Smooth muscle cell (in vitro differentiated cells): ENCODE measurements at regions not wholly inside any gene's neighbourhood (a gene's known extent, or its start where the extent isn't known, plus 50 kb on each side); places are given as distances from the start of the nearest gene placed in this dataset.

Experiments
- DNase-seq: peaks from one replicate; lab custom pipeline; 2025; ENCODE audit not compliant: unreplicated experiment; lab: John Stamatoyannopoulos, UW
- H2AFZ ChIP-seq: fragments of 200-600 bp; sonication (generic); 2 replicates; pipeline ENCODE4 v1.6.0; 2016; ENCODE audit warnings: antibody characterized with exemption, low read depth, mild to moderate bottlenecking
- H3F3A ChIP-seq: fragments of 200-600 bp; sonication (generic); 2 replicates; pipeline ENCODE4 v1.6.0; 2017; ENCODE audit warnings: antibody characterized with exemption, low read depth
- H3K27ac ChIP-seq: fragments of 200-600 bp; sonication (generic); 2 replicates; pipeline ENCODE4 v1.5.1; 2016; ENCODE audit warnings: low read depth, mild to moderate bottlenecking
- H3K27me3 ChIP-seq: fragments of 200-600 bp; sonication (generic); 2 replicates; pipeline ENCODE4 v1.6.1; 2016; ENCODE audit warnings: low read depth, mild to moderate bottlenecking
- H3K36me3 ChIP-seq: fragments of 200-600 bp; sonication (generic); 2 replicates; pipeline ENCODE4 v1.5.1; 2016; ENCODE audit warnings: low read depth
- H3K4me1 ChIP-seq: fragments of 200-600 bp; sonication (generic); 2 replicates; pipeline ENCODE4 v1.5.1; 2016; ENCODE audit warnings: low read depth
- H3K4me2 ChIP-seq: fragments of 200-600 bp; sonication (generic); 2 replicates; pipeline ENCODE4 v1.6.0; 2016; ENCODE audit warnings: mild to moderate bottlenecking
- H3K4me3 ChIP-seq: fragments of 200-600 bp; sonication (generic); 2 replicates; pipeline ENCODE4 v1.5.1; 2016; ENCODE audit warnings: mild to moderate bottlenecking
- H3K79me2 ChIP-seq: fragments of 200-600 bp; sonication (generic); 2 replicates; pipeline ENCODE4 v1.6.0; 2016; ENCODE audit warnings: low read depth, mild to moderate bottlenecking
- H3K9ac ChIP-seq: fragments of 200-600 bp; sonication (generic); 2 replicates; pipeline ENCODE4 v1.6.0; 2016; ENCODE audit warnings: low read depth
- H3K9me3 ChIP-seq: fragments of 200-600 bp; sonication (generic); replicated peaks from 2 replicates; pipeline ENCODE4 v1.5.1; 2016; ENCODE audit warnings: low read depth
- H4K20me1 ChIP-seq: fragments of 200-600 bp; sonication (generic); 2 replicates; pipeline ENCODE4 v1.6.0; 2016; ENCODE audit warnings: low read depth
- WGBS: methylation state at CpG from one replicate; pipeline ENCODE4 v1.1.7; 2016; ENCODE audit warnings: low lambda C conversion rate; 5-methylcytosine and 5-hydroxymethylcytosine counted together
- TF ChIP-seq, protein P1 (sequence below): fragments of 200-600 bp; sonication (generic); IDR thresholded peaks from 2 replicates; pipeline ENCODE4 v1.5.1; 2017; ENCODE audit warnings: borderline replicate concordance, mild to moderate bottlenecking, antibody characterized with exemption; ENCODE audit not compliant: insufficient read depth, poor library complexity, severe bottlenecking

GRCh38 chr13:87872813-87873212, 201.6 kb downstream of the SLITRK5 start:
- no peaks in the 10 kb centered on the region for H3K4me1 ChIP-seq
- no peaks in the 10 kb centered on the region for H3K27me3 ChIP-seq
- no peak overlapping the region for H3K4me2 ChIP-seq
- no peak for DNase-seq
- H3K36me3 ChIP-seq = no peaks in the 10 kb centered on the region
- no peak overlapping the region for H3K4me3 ChIP-seq
- H4K20me1 ChIP-seq = no peaks in the 10 kb centered on the region
- no peaks in the 10 kb centered on the region for H3F3A ChIP-seq
- 88% methylated on average over 2 of the region's 2 CpGs for WGBS
- no peak overlapping the region for H3K9ac ChIP-seq
- H3K27ac ChIP-seq = no peak overlapping the region
- H3K79me2 ChIP-seq = no peaks in the 10 kb centered on the region
- H2AFZ ChIP-seq = no peak overlapping the region
- TF ChIP-seq, protein P1, sequence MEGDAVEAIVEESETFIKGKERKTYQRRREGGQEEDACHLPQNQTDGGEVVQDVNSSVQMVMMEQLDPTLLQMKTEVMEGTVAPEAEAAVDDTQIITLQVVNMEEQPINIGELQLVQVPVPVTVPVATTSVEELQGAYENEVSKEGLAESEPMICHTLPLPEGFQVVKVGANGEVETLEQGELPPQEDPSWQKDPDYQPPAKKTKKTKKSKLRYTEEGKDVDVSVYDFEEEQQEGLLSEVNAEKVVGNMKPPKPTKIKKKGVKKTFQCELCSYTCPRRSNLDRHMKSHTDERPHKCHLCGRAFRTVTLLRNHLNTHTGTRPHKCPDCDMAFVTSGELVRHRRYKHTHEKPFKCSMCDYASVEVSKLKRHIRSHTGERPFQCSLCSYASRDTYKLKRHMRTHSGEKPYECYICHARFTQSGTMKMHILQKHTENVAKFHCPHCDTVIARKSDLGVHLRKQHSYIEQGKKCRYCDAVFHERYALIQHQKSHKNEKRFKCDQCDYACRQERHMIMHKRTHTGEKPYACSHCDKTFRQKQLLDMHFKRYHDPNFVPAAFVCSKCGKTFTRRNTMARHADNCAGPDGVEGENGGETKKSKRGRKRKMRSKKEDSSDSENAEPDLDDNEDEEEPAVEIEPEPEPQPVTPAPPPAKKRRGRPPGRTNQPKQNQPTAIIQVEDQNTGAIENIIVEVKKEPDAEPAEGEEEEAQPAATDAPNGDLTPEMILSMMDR = no peak
- no peaks in the 10 kb centered on the region for H3K9me3 ChIP-seq

- Histone ChIP-seq H3K9me3 (no peaks in the 10 kb centered on the region), H3F3A (no peaks in the 10 kb centered on the region), H3K36me3 (no peaks in the 10 kb centered on the region), H3K4me2 (no peak overlapping the region), H3K27me3 (no peaks in the 10 kb centered on the region), H3K79me2 (no peaks in the 10 kb centered on the region), H3K4me1 (no peaks in the 10 kb centered on the region), H3K9ac (no peak overlapping the region), H3K4me3 (no peak overlapping the region), H2AFZ (no peak overlapping the region), H3K27ac (no peak overlapping the region), H4K20me1 (no peaks in the 10 kb centered on the region)
- 65% methylated on average over 2 of the region's 2 CpGs for WGBS
- TF ChIP-seq, protein P1 = no peak
- no peak for DNase-seq
Measured at GRCh38 chr13:87877477-87877876, 206.3 kb downstream of the SLITRK5 start.

- no peak overlapping the region for H2AFZ ChIP-seq
- H4K20me1 ChIP-seq = no peaks in the 10 kb centered on the region
- no peak for DNase-seq
- no peak overlapping the region for H3K4me3 ChIP-seq
- H3F3A ChIP-seq = no peaks in the 10 kb centered on the region
- no peak overlapping the region for H3K4me2 ChIP-seq
- no peaks in the 10 kb centered on the region for H3K27me3 ChIP-seq
- no peak overlapping the region for H3K27ac ChIP-seq
- no peaks in the 10 kb centered on the region for H3K36me3 ChIP-seq
- H3K4me1 ChIP-seq = no peaks in the 10 kb centered on the region
- TF ChIP-seq, protein P1 = no peak
- H3K79me2 ChIP-seq = no peaks in the 10 kb centered on the region
- H3K9ac ChIP-seq = no peak overlapping the region
- no peaks in the 10 kb centered on the region for H3K9me3 ChIP-seq
Measured at GRCh38 chr13:87878706-87879105, 207.5 kb downstream of the SLITRK5 start.

GRCh38 chr13:87884884-87885283, 213.7 kb downstream of the SLITRK5 start:
- peak overlapping the region; percentile 40 for H3K4me2 ChIP-seq
- H2AFZ ChIP-seq = no peak overlapping the region
- no peaks in the 10 kb centered on the region for H3K79me2 ChIP-seq
- no peaks in the 10 kb centered on the region for H3K36me3 ChIP-seq
- peaks cover 4% of the 10 kb centered on the region for H3F3A ChIP-seq
- no peak overlapping the region for H3K9ac ChIP-seq
- H4K20me1 ChIP-seq = no peaks in the 10 kb centered on the region
- H3K27me3 ChIP-seq = no peaks in the 10 kb centered on the region
- H3K27ac ChIP-seq = no peak overlapping the region
- TF ChIP-seq, protein P1 = no peak
- no peak overlapping the region for H3K4me3 ChIP-seq
- no peaks in the 10 kb centered on the region for H3K9me3 ChIP-seq
- WGBS = 29% methylated on average over 5 of the region's 5 CpGs
- H3K4me1 ChIP-seq = no peaks in the 10 kb centered on the region
- no peak for DNase-seq
